PFSK-1 (cell line): ENCODE measurements at regions not wholly inside any gene's neighbourhood (a gene's known extent, or its start where the extent isn't known, plus 50 kb on each side); places are given as distances from the start of the nearest gene placed in this dataset.

Experiments used
- FOXP2 ChIP-seq: optimal IDR thresholded peaks from 2 replicates; pipeline ENCODE3; 2011; ENCODE audit warnings: borderline replicate concordance, control low read depth, inconsistent platforms; ENCODE audit not compliant: insufficient read depth; ENCODE audit errors: extremely low read length, extremely low read depth
- POLR2AphosphoS5 ChIP-seq: IDR thresholded peaks from 2 replicates; pipeline ENCODE4 v1.6.1; 2012; ENCODE audit warnings: low read depth, mild to moderate bottlenecking, control low read depth, low read length, moderate library complexity
- REST ChIP-seq, 2 experiments: IDR thresholded peaks; 2 replicates each; pipeline versions ENCODE4 v1.6.1 to v1.8.0; 2011 to 2012; ENCODE audit warnings: low read depth in 2 of 2, low read length in 2 of 2, control low read depth in 1 of 2, inconsistent platforms in 1 of 2, mild to moderate bottlenecking in 1 of 2, moderate library complexity in 1 of 2; ENCODE audit not compliant: insufficient read depth in 1 of 2
- SIN3A ChIP-seq: IDR thresholded peaks from 2 replicates; pipeline ENCODE4 v1.6.1; 2012; ENCODE audit warnings: mild to moderate bottlenecking, low read length, moderate library complexity, borderline replicate concordance; ENCODE audit not compliant: insufficient read depth
- TAF1 ChIP-seq: IDR thresholded peaks from 2 replicates; pipeline ENCODE4 v1.6.1; 2012; ENCODE audit warnings: low read length, control low read depth, borderline replicate concordance; ENCODE audit not compliant: insufficient read depth

GRCh38 chr11:70531281-70532065, 133.1 kb downstream of the CTTN start:
- TF ChIP-seq POLR2AphosphoS5 (no peak), TAF1 (no peak), REST (IDR thresholded peaks at IDR 0.05; ENCODE audit: insufficient read depth in 1 of 2, low read depth in 2 of 2, low read length in 2 of 2) (no peak), FOXP2 (no peak)

- TF ChIP-seq REST (IDR thresholded peaks at IDR 0.05; ENCODE audit: insufficient read depth in 1 of 2, low read depth in 2 of 2, low read length in 2 of 2) = no peak
- no peak for TF ChIP-seq SIN3A
- no peak for TF ChIP-seq FOXP2
- no peak for TF ChIP-seq POLR2AphosphoS5
- TF ChIP-seq TAF1 = no peak
These were observed 133.7 kb downstream of the CTTN start for GRCh38 chr11:70532066-70532440.

- TF ChIP-seq TAF1 = no peak
- no peak for TF ChIP-seq SIN3A
- no peak for TF ChIP-seq POLR2AphosphoS5
- TF ChIP-seq FOXP2 = no peak
- TF ChIP-seq REST (IDR thresholded peaks at IDR 0.05; ENCODE audit: insufficient read depth in 1 of 2, low read depth in 2 of 2, low read length in 2 of 2) = no peak
These were observed 134.4 kb downstream of the CTTN start for GRCh38 chr11:70532731-70533130.

GRCh38 chr11:70535191-70535971, 137.1 kb downstream of the CTTN start:
- TF ChIP-seq SIN3A (no peak), POLR2AphosphoS5 (no peak), TAF1 (no peak), FOXP2 (no peak), REST (IDR thresholded peaks at IDR 0.05; ENCODE audit: insufficient read depth in 1 of 2, low read depth in 2 of 2, low read length in 2 of 2) (no peak)
